Karpas-422 (cell line): ENCODE measurements at regions not wholly inside any gene's neighbourhood (a gene's known extent, or its start where the extent isn't known, plus 50 kb on each side); places are given as distances from the start of the nearest gene placed in this dataset.

Experiments
- DNase-seq: peaks from one replicate; pipeline ENCODE4 v3.0.0-alpha.2; 2015
- H2AFZ ChIP-seq: fragments of 200-600 bp; sonication (generic); 2 replicates; pipeline ENCODE4 v1.6.1; 2014; ENCODE audit warnings: antibody characterized with exemption, low read length, mixed read lengths
- H3K27ac ChIP-seq: fragments of 200-600 bp; sonication (generic); 2 replicates; pipeline ENCODE4 v1.5.1; 2014; ENCODE audit warnings: mild to moderate bottlenecking, low read length, moderate library complexity
- H3K27me3 ChIP-seq: fragments of 200-600 bp; sonication (generic); 2 replicates; pipeline ENCODE4 v1.6.1; 2014; ENCODE audit warnings: low read length, mixed read lengths
- H3K36me3 ChIP-seq: fragments of 200-600 bp; sonication (generic); 2 replicates; pipeline ENCODE4 v1.6.1; 2014; ENCODE audit warnings: low read length, mixed read lengths; ENCODE audit not compliant: insufficient read depth
- H3K4me1 ChIP-seq: fragments of 200-600 bp; sonication (generic); 2 replicates; pipeline ENCODE4 v1.6.1; 2014; ENCODE audit warnings: mild to moderate bottlenecking, low read length, mixed read lengths
- H3K4me2 ChIP-seq: fragments of 200-600 bp; sonication (generic); 2 replicates; pipeline ENCODE4 v1.6.1; 2014; ENCODE audit warnings: low read length, low read depth, mild to moderate bottlenecking; ENCODE audit not compliant: poor library complexity, severe bottlenecking
- H3K4me3 ChIP-seq: fragments of 200-600 bp; sonication (generic); 2 replicates; pipeline ENCODE4 v1.5.1; 2014; ENCODE audit warnings: mild to moderate bottlenecking, antibody characterized with exemption, low read length, mixed read lengths
- H3K79me2 ChIP-seq: fragments of 200-600 bp; sonication (generic); 2 replicates; pipeline ENCODE4 v1.6.1; 2014; ENCODE audit warnings: mild to moderate bottlenecking, low read length, mixed read lengths
- H3K9ac ChIP-seq: fragments of 200-600 bp; sonication (generic); 2 replicates; pipeline ENCODE4 v1.6.0; 2014; ENCODE audit warnings: low read length
- H3K9me2 ChIP-seq: fragments of 200-600 bp; sonication (generic), shearing (Covaris generic); replicated peaks from 2 replicates; pipeline ENCODE4 v1.6.0; 2014; ENCODE audit warnings: mild to moderate bottlenecking, low read length, moderate library complexity; ENCODE audit not compliant: insufficient read depth
- H3K9me3 ChIP-seq: fragments of 300-700, 200-600 bp; sonication (generic); 2 replicates; pipeline ENCODE4 v1.6.1; 2014; ENCODE audit warnings: low read length, mixed read lengths
- H4K20me1 ChIP-seq: fragments of 200-600 bp; sonication (generic); 2 replicates; pipeline ENCODE4 v1.6.1; 2014; ENCODE audit warnings: mild to moderate bottlenecking, antibody characterized with exemption, low read length, low read depth; ENCODE audit not compliant: insufficient read depth

- DNase-seq, result no peak
- Histone ChIP-seq H3K79me2 (no peaks in the 10 kb centered on the region), H3K9me3 (no peaks in the 10 kb centered on the region), H3K9ac (no peak overlapping the region), H3K27me3 (no peaks in the 10 kb centered on the region), H3K9me2 (no peaks in the 10 kb centered on the region), H3K4me2 (no peak overlapping the region), H3K4me1 (no peaks in the 10 kb centered on the region), H2AFZ (no peak overlapping the region), H3K36me3 (no peaks in the 10 kb centered on the region), H4K20me1 (no peaks in the 10 kb centered on the region), H3K4me3 (no peak overlapping the region), H3K27ac (no peak overlapping the region)
These were observed 212.6 kb downstream of the TBX18 start for GRCh38 chr6:84551797-84552196.

- no peak for DNase-seq
- Histone ChIP-seq H3K4me2 (no peak overlapping the region), H3K27me3 (no peaks in the 10 kb centered on the region), H3K79me2 (no peaks in the 10 kb centered on the region), H3K9me2 (no peaks in the 10 kb centered on the region), H3K9ac (no peak overlapping the region), H4K20me1 (no peaks in the 10 kb centered on the region), H3K36me3 (no peaks in the 10 kb centered on the region), H3K4me1 (no peaks in the 10 kb centered on the region), H2AFZ (no peak overlapping the region), H3K27ac (no peak overlapping the region), H3K4me3 (no peak overlapping the region), H3K9me3 (no peaks in the 10 kb centered on the region)
These were observed 214.5 kb downstream of the TBX18 start for GRCh38 chr6:84549917-84550316.

- Histone ChIP-seq H4K20me1 (no peaks in the 10 kb centered on the region), H3K27me3 (no peaks in the 10 kb centered on the region), H3K9me3 (no peaks in the 10 kb centered on the region), H3K9ac (no peak overlapping the region), H2AFZ (no peak overlapping the region), H3K9me2 (no peaks in the 10 kb centered on the region), H3K27ac (no peak overlapping the region), H3K4me3 (no peak overlapping the region), H3K4me1 (no peaks in the 10 kb centered on the region), H3K4me2 (no peak overlapping the region), H3K79me2 (no peaks in the 10 kb centered on the region), H3K36me3 (no peaks in the 10 kb centered on the region)
- no peak for DNase-seq
These were observed 217.0 kb downstream of the TBX18 start for GRCh38 chr6:84547341-84547801.

GRCh38 chr6:84546427-84546914 lies 217.9 kb downstream of the TBX18 start:
- no peak for DNase-seq
- no peaks in the 10 kb centered on the region for H3K27me3 ChIP-seq
- no peaks in the 10 kb centered on the region for H4K20me1 ChIP-seq
- no peaks in the 10 kb centered on the region for H3K79me2 ChIP-seq
- H3K4me3 ChIP-seq, result no peak overlapping the region
- H2AFZ ChIP-seq, result no peak overlapping the region
- H3K9ac ChIP-seq, result no peak overlapping the region
- H3K27ac ChIP-seq, result no peak overlapping the region
- H3K9me2 ChIP-seq, result no peaks in the 10 kb centered on the region
- no peaks in the 10 kb centered on the region for H3K9me3 ChIP-seq
- H3K4me2 ChIP-seq, result no peak overlapping the region
- no peaks in the 10 kb centered on the region for H3K36me3 ChIP-seq
- no peaks in the 10 kb centered on the region for H3K4me1 ChIP-seq

GRCh38 chr6:84539122-84539856 lies 225.1 kb downstream of the TBX18 start:
- no peaks in the 10 kb centered on the region for H4K20me1 ChIP-seq
- H3K27ac ChIP-seq, result no peak overlapping the region
- H2AFZ ChIP-seq, result no peak overlapping the region
- no peak for DNase-seq
- H3K9me3 ChIP-seq, result no peaks in the 10 kb centered on the region
- H3K9ac ChIP-seq, result no peak overlapping the region
- no peaks in the 10 kb centered on the region for H3K36me3 ChIP-seq
- no peaks in the 10 kb centered on the region for H3K27me3 ChIP-seq
- H3K4me2 ChIP-seq, result no peak overlapping the region
- H3K4me1 ChIP-seq, result no peaks in the 10 kb centered on the region
- no peak overlapping the region for H3K4me3 ChIP-seq
- H3K79me2 ChIP-seq, result no peaks in the 10 kb centered on the region
- H3K9me2 ChIP-seq, result no peaks in the 10 kb centered on the region

GRCh38 chr6:84536885-84537638 lies 227.3 kb downstream of the TBX18 start:
- no peak for DNase-seq
- Histone ChIP-seq H3K9me2 (no peaks in the 10 kb centered on the region), H3K4me3 (no peak overlapping the region), H3K27ac (no peak overlapping the region), H3K9ac (no peak overlapping the region), H3K9me3 (no peaks in the 10 kb centered on the region), H3K27me3 (no peaks in the 10 kb centered on the region), H3K4me1 (no peaks in the 10 kb centered on the region), H3K36me3 (no peaks in the 10 kb centered on the region), H4K20me1 (no peaks in the 10 kb centered on the region), H3K79me2 (no peaks in the 10 kb centered on the region), H3K4me2 (no peak overlapping the region), H2AFZ (no peak overlapping the region)

- Histone ChIP-seq H3K9me3 (no peaks in the 10 kb centered on the region), H3K27me3 (no peaks in the 10 kb centered on the region), H3K4me2 (no peak overlapping the region), H3K79me2 (no peaks in the 10 kb centered on the region), H4K20me1 (no peaks in the 10 kb centered on the region), H3K27ac (no peak overlapping the region), H3K36me3 (no peaks in the 10 kb centered on the region), H2AFZ (no peak overlapping the region), H3K4me1 (no peaks in the 10 kb centered on the region), H3K9me2 (no peaks in the 10 kb centered on the region), H3K9ac (no peak overlapping the region), H3K4me3 (no peak overlapping the region)
- no peak for DNase-seq
These were observed 236.2 kb downstream of the TBX18 start for GRCh38 chr6:84528201-84528600.

- H3K27ac ChIP-seq, result no peak overlapping the region
- no peaks in the 10 kb centered on the region for H3K27me3 ChIP-seq
- no peaks in the 10 kb centered on the region for H3K79me2 ChIP-seq
- H3K9me2 ChIP-seq, result no peaks in the 10 kb centered on the region
- H3K4me3 ChIP-seq, result no peak overlapping the region
- no peak overlapping the region for H3K4me2 ChIP-seq
- no peaks in the 10 kb centered on the region for H3K36me3 ChIP-seq
- no peak for DNase-seq
- H4K20me1 ChIP-seq, result no peaks in the 10 kb centered on the region
- no peak overlapping the region for H2AFZ ChIP-seq
- H3K9me3 ChIP-seq, result no peaks in the 10 kb centered on the region
- no peak overlapping the region for H3K9ac ChIP-seq
- no peaks in the 10 kb centered on the region for H3K4me1 ChIP-seq
These were observed 237.8 kb downstream of the TBX18 start for GRCh38 chr6:84526631-84527030.
